ENCODE measurements at regions not wholly inside any gene's neighbourhood (a gene's known extent, or its start where the extent isn't known, plus 50 kb on each side); places are given as distances from the start of the nearest gene placed in this dataset.

DNA sequence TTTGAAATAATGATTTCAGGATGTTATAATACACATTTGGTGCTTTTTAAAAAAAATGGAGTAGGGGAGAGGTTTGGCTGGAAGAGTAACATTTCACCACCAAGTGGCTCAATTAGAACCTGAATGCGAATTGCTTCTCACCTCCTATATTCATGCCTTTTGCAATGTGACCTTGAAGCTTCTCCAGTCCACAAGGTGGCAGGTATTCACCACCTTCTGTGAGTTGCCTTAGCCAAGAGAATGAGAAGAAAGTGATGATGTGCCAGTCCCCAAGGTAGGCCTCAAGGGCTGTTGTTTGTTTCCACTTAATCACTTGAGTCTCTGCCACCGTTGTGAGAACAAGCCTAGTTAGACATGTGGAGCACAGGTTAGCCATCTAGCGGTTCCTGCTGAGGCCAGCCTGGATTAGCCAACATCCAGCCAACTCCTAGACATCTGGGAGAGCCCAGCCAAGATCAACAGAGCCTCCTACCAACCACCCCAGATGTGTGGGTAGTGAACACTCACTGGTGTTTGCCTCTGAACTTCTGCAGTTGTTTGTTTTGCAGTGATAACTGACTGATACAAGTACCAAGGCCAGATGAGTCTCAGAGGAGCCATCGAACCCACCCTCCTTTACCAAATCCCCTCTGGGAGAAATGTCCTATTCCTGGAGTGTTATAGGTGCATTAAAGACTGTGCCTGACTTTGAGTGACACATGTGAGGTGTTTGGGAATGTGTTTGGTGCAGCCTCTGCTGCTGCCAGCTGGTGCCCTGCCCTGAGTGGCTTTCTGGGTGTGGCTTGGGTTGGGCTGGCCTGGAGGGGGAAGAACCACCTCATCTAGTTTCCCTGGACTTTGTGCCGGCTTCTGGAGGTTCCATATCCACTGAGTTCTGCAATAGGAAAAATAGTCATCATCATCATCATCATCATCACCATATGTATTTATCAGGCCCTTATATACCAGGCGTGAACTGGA lies 132.5 kb upstream of the RFLNA start:
- DNase-seq (ENCODE audit: low spot score) = no peak

DNA sequence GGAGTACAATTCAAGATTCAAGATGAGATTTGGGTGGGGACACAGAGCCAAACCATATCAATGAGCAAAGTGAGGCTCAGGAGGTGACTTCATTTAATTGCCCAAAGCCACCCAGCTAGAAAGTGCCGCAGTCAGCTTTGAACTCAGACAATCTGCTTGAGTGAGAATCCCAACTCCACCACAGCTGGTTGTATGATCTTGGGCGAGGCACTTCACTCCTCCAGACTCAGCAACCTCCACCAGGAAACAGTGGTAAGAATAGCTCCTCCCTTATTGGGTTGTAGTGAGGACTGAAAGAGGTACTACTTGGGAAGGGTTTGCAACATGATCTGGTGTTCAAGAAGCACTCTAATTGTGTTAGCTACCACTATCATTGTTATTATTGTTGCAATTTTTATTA lies 129.2 kb upstream of the RFLNA start:
- DNase-seq (ENCODE audit: low spot score) = no peak

DNA sequence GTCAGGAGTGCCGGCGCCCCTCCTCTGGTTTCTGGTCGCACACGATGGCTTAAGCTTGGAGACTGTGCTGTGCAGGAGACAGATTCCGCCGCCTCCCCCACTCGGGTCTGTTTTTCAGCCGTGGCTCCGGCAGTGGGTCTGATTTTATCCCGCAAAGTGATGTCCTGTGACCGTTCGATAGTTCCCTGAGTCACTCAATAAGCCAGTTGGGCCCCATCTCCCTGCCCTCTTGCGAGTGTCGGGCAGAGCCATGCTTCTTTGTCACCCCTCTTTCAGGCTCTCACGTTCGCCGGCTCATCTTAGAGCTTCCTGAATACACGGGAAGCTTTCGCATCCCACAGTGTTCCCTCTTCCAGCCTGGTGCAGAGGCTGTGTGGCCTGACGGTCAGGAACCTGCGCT lies 127.8 kb upstream of the RFLNA start:
- DNase-seq (ENCODE audit: low spot score) = no peak

- DNase-seq (ENCODE audit: low spot score) = no peak
Measured at GRCh38 chr12:124168016-124168786, 126.7 kb upstream of the RFLNA start.

DNA sequence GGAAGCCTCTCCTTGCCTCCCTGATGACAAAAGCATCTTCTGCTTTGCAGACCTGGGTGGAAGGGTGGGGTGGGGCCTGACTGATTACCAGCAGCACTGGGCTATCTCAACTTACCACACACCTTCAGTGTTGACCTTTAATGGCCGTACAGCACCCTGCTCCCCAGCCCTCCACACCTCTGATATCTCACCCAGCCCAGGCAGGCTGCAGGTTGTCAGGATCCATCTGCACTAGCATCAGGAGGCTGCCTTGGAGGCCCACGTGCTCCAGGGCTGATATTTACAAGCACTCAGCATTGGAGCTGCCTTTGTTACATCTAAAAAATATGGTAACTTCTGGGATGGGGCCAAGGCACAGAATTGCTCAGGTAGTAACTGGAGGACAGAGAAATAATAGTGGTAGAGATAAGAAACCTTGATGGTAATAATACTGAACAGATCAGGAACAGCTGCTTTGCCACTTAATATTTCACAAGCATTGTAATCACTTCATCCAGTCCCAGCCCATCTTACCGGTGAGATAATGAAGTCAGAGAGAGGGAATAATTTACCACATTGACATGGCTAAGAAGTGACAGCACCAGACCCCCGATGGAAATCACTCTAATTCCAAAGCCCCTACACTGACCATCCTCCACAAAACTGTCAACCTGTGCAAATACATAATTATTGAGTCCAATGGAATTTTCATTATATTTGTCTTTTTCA lies 125.2 kb upstream of the RFLNA start:
- DNase-seq (ENCODE audit: low spot score) = no peak

GRCh38 chr12:124170760-124171159 lies 124.1 kb upstream of the RFLNA start:
- DNase-seq (ENCODE audit: low spot score) = peak; percentile 60

- no peak for DNase-seq (ENCODE audit: low spot score)
Measured at GRCh38 chr12:124171231-124171979, 123.5 kb upstream of the RFLNA start.

GRCh38 chr12:124172636-124173035 lies 122.3 kb upstream of the RFLNA start:
- peak; percentile 34 for DNase-seq (ENCODE audit: low spot score)

DNA sequence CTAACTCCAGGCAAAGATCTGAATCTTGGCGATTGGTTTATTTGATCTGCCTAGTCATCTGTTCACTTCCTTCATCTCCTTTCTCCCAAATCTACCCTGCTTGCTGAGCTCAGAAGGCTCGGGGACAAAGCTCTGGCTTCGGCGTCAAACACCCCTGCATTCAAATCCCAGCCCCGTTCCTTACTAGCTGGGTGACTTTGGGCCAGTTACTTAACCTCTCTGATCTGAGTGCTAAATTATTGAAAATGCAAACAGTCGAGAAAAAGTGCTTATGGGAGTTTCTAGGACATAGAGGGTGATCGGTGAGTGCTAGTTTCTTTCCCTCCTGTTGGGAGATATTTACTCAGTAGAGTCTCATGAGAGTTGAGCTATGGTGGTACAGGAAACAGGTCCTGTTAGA lies 121.2 kb upstream of the RFLNA start:
- DNase-seq (ENCODE audit: low spot score) = no peak

DNA sequence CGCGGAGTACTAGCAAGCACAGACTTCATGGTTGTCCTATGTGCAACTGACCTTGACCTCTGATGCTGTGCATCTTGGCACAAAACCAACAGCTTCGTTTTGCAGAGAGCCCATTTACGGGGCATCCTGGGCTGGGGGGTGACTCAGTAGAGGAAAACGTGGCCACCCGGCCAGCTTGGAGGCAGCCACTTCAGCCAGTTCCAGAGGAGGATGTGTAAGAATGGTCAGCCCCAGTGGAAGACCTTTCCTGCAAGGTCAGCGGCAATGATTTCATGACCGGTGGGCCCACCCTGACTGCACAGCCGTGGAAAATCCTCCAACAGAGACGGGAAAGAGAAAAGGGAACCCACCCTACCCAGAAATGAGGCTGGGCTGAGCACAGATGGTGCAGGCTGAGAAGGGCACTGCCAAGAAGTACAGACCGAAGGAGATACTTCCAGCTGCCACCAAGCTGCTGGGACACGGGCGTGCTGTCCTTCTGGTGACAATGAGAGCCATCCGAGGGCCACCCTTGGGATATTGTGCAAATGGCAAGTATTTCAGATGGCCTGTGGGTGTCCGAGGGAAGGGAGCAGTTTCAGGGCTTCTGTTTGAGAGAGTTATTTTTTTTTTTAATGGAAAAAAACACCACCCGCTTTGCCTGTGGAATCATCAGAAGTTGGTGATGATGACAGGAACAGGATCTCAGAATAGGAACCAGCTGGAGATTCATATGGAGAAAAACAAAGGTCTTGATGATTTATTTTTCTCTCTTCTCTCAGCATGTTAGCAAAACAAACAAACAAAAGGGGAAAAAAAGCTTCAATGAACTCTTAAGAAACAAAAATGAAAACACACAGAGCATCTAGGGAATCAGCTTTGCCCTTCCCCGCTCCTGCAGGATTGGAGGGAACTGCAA lies 120.2 kb upstream of the RFLNA start:
- peak; percentile 80 for DNase-seq (ENCODE audit: low spot score)

GRCh38 chr12:124175704-124176103 lies 119.2 kb upstream of the RFLNA start:
- DNase-seq (ENCODE audit: low spot score) = no peak

GRCh38 chr12:124177276-124177950 lies 117.5 kb upstream of the RFLNA start:
- no peak for DNase-seq (ENCODE audit: low spot score)

- DNase-seq (ENCODE audit: low spot score) = no peak
Measured at GRCh38 chr12:124177951-124178316, 117.0 kb upstream of the RFLNA start.

DNA sequence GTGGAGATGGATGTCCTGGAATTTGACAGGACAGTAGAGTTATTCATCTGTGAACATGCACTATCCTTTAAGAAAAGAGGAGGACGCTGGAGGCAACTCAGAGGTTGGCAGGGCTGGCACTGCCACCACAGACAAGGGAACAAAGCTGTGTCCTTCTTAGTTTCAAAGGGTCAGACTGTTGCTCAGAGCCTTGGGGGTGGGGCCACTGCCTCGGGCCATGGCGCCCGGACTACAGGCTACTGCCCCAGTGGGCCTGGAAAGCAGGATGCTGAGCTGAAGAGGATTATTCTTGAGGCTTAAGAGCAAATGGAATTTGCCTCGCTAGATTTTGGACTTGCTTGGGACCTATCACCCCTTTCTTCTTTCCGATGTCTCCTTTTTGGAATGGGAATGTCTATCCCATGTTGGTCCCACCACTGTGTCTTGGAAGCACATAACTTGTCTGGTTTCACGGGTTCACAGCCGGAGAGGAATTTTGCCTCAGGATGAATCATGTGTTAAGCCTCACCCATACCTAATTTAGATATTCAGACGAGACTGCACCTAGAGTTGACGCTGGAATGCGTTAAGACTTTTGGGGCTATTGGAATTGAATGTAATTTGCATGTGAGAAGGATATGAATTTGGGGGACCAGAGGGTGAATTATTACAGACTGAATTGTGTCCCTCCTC lies 114.8 kb upstream of the RFLNA start:
- no peak for DNase-seq (ENCODE audit: low spot score)

DNA sequence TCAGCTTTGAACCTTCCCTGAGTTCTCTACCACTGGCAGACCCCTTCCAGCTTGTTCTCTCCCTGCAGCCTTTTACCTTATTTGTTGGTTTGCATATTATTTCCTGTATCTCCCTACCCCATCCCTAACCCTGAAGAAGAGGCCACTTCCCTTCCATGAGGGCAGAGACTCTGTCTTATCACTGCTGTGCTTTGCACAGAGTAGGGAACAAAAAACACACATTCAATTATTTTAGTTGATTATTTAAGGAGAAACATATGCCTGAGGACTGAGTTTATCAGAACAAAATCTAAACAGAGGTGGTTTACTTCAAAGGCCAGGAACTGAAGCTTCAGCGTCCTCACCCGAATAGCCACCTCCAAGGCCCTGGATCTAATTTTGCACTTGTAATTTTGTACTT lies 111.7 kb upstream of the RFLNA start:
- no peak for DNase-seq (ENCODE audit: low spot score)

DNA sequence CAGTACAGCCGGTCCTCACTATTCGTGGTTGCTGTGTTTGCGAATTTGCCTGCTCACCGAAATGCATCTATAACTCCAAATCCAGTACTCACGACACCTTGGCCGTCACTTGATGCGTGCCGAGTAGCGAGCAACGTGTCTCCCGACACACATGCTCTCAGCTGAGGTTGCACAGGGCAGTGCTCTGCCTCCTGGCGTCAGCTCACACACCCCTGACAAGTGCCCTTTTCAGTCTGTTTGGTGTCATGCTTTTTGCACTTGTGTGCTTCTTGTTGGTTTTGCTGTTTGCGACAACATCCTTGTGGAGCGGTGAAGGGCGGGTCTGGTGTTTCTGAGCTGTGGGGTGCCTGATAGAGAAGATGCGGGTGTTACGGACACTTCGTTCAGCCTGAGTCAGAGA lies 110.4 kb upstream of the RFLNA start:
- DNase-seq (ENCODE audit: low spot score) = no peak

GRCh38 chr12:124185971-124186686 lies 108.8 kb upstream of the RFLNA start:
- DNase-seq (ENCODE audit: low spot score) = no peak

DNA sequence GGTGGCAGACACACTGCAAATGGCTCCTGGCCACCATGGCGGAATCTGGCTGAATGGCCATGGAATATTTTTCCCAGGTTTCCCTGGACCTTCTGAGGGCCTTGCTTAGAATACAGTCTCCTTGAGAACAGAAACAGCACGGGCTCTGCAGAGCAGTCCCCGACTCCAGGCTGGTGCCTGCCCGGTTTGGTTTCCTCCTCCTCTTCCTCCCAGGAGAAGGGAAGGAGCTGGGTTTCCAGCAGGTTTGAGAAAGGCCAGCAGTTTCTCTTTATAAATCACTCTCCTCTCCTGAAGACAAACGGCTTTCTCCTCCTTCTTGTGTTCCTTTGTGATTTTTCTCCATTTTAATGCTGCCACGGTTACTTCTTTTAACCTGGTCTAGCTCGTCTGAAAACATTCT lies 106.8 kb upstream of the RFLNA start:
- DNase-seq (ENCODE audit: low spot score) = no peak
